GM12878 (cell line): ENCODE measurements at regions not wholly inside any gene's neighbourhood (a gene's known extent, or its start where the extent isn't known, plus 50 kb on each side); places are given as distances from the start of the nearest gene placed in this dataset.

ENCODE experiments used
- ATAC-seq: fragments of 200-7000 bp; cut with Tn5 transposase; 3 replicates; pipeline ENCODE4 v1.9.1; 2020; ENCODE audit warnings: mild to moderate bottlenecking, moderate library complexity
- BruUV-seq: library from RNA; stranded (reverse); fragments of 400-500 nt; replicated peaks from 2 replicates; lab custom pipeline; 2021; lab: Mats Ljungman, UMichigan
- CTCF ChIA-PET: fragments of 300-600 bp; sonication (Branson Sonifier 250); formaldehyde crosslinking; extraction: SDS; loops from one replicate; lab custom pipeline; 2021; ENCODE audit warnings: inconsistent platforms; lab: Yijun Ruan, JAX
- POLR2A ChIA-PET: fragments of 350-600 bp; formaldehyde crosslinking; extraction: SDS; loops from one replicate; lab custom pipeline; 2021; ENCODE audit warnings: inconsistent platforms; lab: Charles Lee
- RAD21 ChIA-PET: fragments of 300-600 bp; sonication (Branson Sonifier 250); formaldehyde crosslinking; loops from one replicate; lab custom pipeline; 2023; ENCODE audit warnings: antibody characterized with exemption; ENCODE audit not compliant: unreplicated experiment; lab: Charles Lee
- SMC1A ChIA-PET: fragments of 300-600 bp; sonication (Branson Sonifier 250); formaldehyde crosslinking; loops from one replicate; lab custom pipeline; 2023; ENCODE audit not compliant: unreplicated experiment, uncharacterized antibody; lab: Charles Lee
- DNase-seq: peaks from one replicate; pipeline ENCODE4 v3.0.0-alpha.2; 2011; ENCODE audit warnings: low read depth, low spot score
- FAIRE-seq: peaks from 3 replicates; lab custom pipeline; 2011; peaks lifted over from hg19 to GRCh38; lab: Jason Lieb, UNC
- H2AFZ ChIP-seq: 2 replicates; pipeline ENCODE4 v1.6.0; 2011; ENCODE audit warnings: low read depth, low read length, control low read depth; ENCODE audit not compliant: control insufficient read depth
- H3K27ac ChIP-seq: 2 replicates; pipeline ENCODE4 v1.5.1; 2011; ENCODE audit warnings: control low read depth; ENCODE audit not compliant: control insufficient read depth, insufficient read depth
- H3K27me3 ChIP-seq, 2 experiments: replicated peaks in 1 of 2; 2 replicates each; pipeline versions ENCODE4 v1.6.0 to v1.6.1; 2011; ENCODE audit warnings: low read length in 1 of 2; ENCODE audit not compliant: control insufficient read depth in 2 of 2, insufficient read depth in 2 of 2
- H3K36me3 ChIP-seq, 2 experiments: 2 replicates each; pipeline ENCODE4 v1.5.1; 2011; ENCODE audit warnings: low read length in 1 of 2; ENCODE audit not compliant: control insufficient read depth in 2 of 2, insufficient read depth in 2 of 2
- H3K4me1 ChIP-seq: 2 replicates; pipeline ENCODE4 v1.6.1; 2011; ENCODE audit warnings: mild to moderate bottlenecking, low read length, moderate library complexity, mixed read lengths; ENCODE audit not compliant: control insufficient read depth, insufficient read depth
- H3K4me2 ChIP-seq: 2 replicates; pipeline ENCODE4 v1.6.0; 2011; ENCODE audit warnings: control low read depth; ENCODE audit not compliant: control insufficient read depth, insufficient read depth
- H3K4me3 ChIP-seq: fragments of 200-600 bp; sonication (generic); 2 replicates; pipeline ENCODE4 v1.5.1; 2016
- H3K79me2 ChIP-seq: 2 replicates; pipeline ENCODE4 v1.6.0; 2011; ENCODE audit warnings: low read length; ENCODE audit not compliant: control insufficient read depth, insufficient read depth
- H3K9ac ChIP-seq: 2 replicates; pipeline ENCODE4 v1.8.0; 2011; ENCODE audit warnings: low read length, control low read depth, mixed read lengths; ENCODE audit not compliant: control insufficient read depth, insufficient read depth
- H3K9me3 ChIP-seq: replicated peaks from 3 replicates; pipeline ENCODE4 v1.5.1; 2011; ENCODE audit warnings: mild to moderate bottlenecking, low read length; ENCODE audit not compliant: control insufficient read depth, insufficient read depth
- H4K20me1 ChIP-seq: 2 replicates; pipeline ENCODE4 v1.6.0; 2011; ENCODE audit not compliant: control insufficient read depth, insufficient read depth
- E2F8 ChIP-seq: fragments of 450-650 bp; IDR thresholded peaks from 2 replicates; pipeline ENCODE4 v1.6.1; 2018; ENCODE audit warnings: mild to moderate bottlenecking, low read depth, moderate library complexity; ENCODE audit not compliant: partially characterized antibody
- LARP7 ChIP-seq: fragments of 450-650 bp; IDR thresholded peaks from 2 replicates; pipeline ENCODE4 v1.6.1; 2017; ENCODE audit warnings: mild to moderate bottlenecking
- MEF2B ChIP-seq: fragments of 450-650 bp; IDR thresholded peaks from 2 replicates; pipeline ENCODE4 v1.6.1; 2018; ENCODE audit warnings: mild to moderate bottlenecking, moderate library complexity; ENCODE audit not compliant: partially characterized antibody, poor library complexity, severe bottlenecking
- NR2C2 ChIP-seq: IDR thresholded peaks from 2 replicates; pipeline ENCODE4 v1.6.1; 2011; ENCODE audit warnings: borderline replicate concordance, low read depth; ENCODE audit not compliant: control insufficient read depth, insufficient read length
- SRF ChIP-seq, 2 experiments: IDR thresholded peaks; 2 replicates each; pipeline ENCODE4 v1.6.1; 2011; ENCODE audit warnings: low read depth in 2 of 2, low read length in 2 of 2, mild to moderate bottlenecking in 1 of 2, moderate library complexity in 1 of 2
- TCF12 ChIP-seq: IDR thresholded peaks from 2 replicates; pipeline ENCODE4 v1.6.1; 2011; ENCODE audit warnings: low read depth, mild to moderate bottlenecking, low read length
- YBX1 ChIP-seq: fragments of 450-650 bp; IDR thresholded peaks from 2 replicates; pipeline ENCODE4 v1.6.1; 2016; ENCODE audit warnings: antibody characterized with exemption
- ZBTB40 ChIP-seq: fragments of 450-650 bp; IDR thresholded peaks from 2 replicates; pipeline ENCODE4 v1.6.1; 2016; ENCODE audit warnings: mild to moderate bottlenecking, moderate library complexity, borderline replicate concordance
- WGBS: methylation state at CpG from one replicate; pipeline ENCODE4 v1.1.6; 2016; ENCODE audit warnings: low lambda C conversion rate; ENCODE audit not compliant: insufficient replicate concordance, insufficient coverage; ENCODE audit errors: missing lambda C conversion rate; 5-methylcytosine and 5-hydroxymethylcytosine counted together
- in situ Hi-C: fragments of 300-500 bp; cut with MboI; formaldehyde crosslinking; loops from 9 replicates; pipeline ENCODE4 v1.14.3; 2018; ENCODE audit warnings: mixed read lengths
- intact Hi-C: fragments of 100-400 bp; cut with micrococcal nuclease; formaldehyde crosslinking; loops from one replicate; pipeline ENCODE4 v1.14.2; 2022; ENCODE audit not compliant: unreplicated experiment

- H3K27ac ChIP-seq: no peak overlapping the region
- no peak for FAIRE-seq
- no peaks in the 10 kb centered on the region for H3K27me3 ChIP-seq
- POLR2A ChIA-PET: no interaction called here
- no peak overlapping the region for H3K4me2 ChIP-seq
- RAD21 ChIA-PET: no interaction called here
- CTCF ChIA-PET: no interaction called here
- no TSS peak for BruUV-seq
- in situ Hi-C loops: no loop called here
- TF ChIP-seq ZBTB40 (no peak), TCF12 (no peak), MEF2B (no peak), NR2C2 (no peak), SRF (IDR thresholded peaks at IDR 0.05; ENCODE audit: low read depth in 2 of 2, low read length in 2 of 2) (no peak), YBX1 (no peak), E2F8 (no peak), LARP7 (no peak)
- SMC1A ChIA-PET: no interaction called here
- no peak overlapping the region for H3K9ac ChIP-seq
- no peak overlapping the region for H3K4me3 ChIP-seq
- no peaks in the 10 kb centered on the region for H3K4me1 ChIP-seq
- H2AFZ ChIP-seq: no peak overlapping the region
- no peaks in the 10 kb centered on the region for H3K36me3 ChIP-seq
- H4K20me1 ChIP-seq: no peaks in the 10 kb centered on the region
- no peaks in the 10 kb centered on the region for H3K9me3 ChIP-seq
- DNase-seq: no peak
- no peak for ATAC-seq
- WGBS: 64% methylated on average over 11 of the region's 11 CpGs
- H3K79me2 ChIP-seq: no peaks in the 10 kb centered on the region
- intact Hi-C loops: no loop called here
These were observed 116.9 kb upstream of the GDF10 start for GRCh38 chr10:47182934-47183703.
